ENCODE measurements at regions not wholly inside any gene's neighbourhood (a gene's known extent, or its start where the extent isn't known, plus 50 kb on each side); places are given as distances from the start of the nearest gene placed in this dataset.
"Not testable (repeated sequence)": the region's sequence is repeated elsewhere in the genome, so short reads cannot be mapped to it uniquely, and the experiment has no call there.

DNA sequence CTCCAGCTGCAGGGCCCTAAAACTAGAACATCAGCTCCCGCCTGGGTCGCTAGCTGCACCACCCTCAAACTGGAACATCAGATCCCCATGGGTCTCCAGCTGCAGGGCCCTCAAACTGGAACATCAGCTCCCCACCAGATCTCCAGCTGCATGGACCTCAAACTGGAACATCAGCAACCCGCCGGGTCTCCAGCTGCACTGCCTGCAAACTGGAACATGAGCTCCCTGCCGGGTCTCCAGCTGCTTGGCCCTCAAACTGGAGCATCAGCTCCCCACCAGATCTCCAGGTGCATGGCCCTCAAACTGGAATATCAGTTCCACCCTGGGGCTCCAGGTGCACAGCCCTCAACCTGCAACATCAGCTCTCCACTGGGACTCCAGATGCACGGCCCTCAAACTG is 82.7 kb downstream of the TFRC start:
- DNase-seq = not testable (repeated sequence)

DNA sequence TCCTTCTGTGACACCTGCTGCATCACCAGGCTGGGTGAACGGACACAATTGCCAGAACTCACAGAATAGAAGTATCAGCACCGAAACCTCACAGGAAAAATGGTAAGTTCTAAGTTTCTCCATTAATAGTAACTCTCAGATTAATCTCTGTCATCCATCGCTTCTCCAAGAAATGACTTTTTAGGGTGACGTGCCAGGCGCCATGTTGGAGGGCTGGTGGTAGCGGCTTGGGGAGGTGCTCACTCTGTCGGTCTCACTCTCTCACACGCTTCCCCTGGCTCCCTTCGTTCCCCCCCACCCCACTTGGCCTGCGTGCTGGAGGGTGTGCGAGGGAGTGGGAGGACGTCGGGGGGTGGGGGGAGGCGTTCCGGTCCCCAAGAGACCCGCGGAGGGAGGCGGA is 85.6 kb downstream of the TFRC start:
- DNase-seq = not testable (repeated sequence)

DNA sequence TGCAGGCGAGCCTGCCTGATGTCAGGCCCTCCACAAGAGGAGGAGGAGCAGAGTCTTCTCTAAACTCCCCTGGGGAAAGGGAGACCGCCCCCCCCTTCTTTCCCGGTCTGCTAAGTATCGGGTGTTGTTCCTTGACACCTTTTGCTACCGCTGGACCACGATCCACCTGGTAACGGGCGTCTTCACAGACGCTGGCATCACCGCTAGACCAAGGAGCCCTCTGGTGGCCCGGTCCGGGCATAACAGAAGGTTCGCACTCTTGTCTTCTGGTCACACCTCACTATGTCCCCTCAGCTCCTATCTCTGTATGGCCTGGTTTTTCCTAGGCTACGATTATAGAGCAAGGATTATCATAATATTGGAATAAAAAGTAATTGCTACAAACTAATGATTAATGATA is 86.0 kb upstream of the TNK2 start:
- DNase-seq = peak; percentile 37

DNA sequence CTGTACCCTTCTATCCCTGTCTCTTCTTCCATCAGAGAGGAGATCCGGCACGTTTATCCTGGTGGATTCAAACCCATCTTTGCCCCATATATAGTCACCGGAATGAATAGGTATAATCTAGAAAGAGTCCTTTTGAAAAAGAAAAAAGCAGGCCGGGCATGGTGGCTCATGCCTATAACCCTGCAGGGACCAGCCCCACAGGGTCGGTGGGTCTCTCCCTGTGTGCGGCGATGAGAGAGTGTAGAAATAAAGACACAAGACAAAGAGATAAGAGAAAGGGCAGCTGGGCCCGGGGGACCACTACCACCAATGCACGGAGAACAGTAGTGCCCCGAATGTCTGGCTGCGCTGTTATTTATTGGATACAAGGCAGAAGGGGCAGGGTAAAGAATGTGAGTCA is 85.3 kb upstream of the TNK2 start:
- DNase-seq = not testable (repeated sequence)

DNA sequence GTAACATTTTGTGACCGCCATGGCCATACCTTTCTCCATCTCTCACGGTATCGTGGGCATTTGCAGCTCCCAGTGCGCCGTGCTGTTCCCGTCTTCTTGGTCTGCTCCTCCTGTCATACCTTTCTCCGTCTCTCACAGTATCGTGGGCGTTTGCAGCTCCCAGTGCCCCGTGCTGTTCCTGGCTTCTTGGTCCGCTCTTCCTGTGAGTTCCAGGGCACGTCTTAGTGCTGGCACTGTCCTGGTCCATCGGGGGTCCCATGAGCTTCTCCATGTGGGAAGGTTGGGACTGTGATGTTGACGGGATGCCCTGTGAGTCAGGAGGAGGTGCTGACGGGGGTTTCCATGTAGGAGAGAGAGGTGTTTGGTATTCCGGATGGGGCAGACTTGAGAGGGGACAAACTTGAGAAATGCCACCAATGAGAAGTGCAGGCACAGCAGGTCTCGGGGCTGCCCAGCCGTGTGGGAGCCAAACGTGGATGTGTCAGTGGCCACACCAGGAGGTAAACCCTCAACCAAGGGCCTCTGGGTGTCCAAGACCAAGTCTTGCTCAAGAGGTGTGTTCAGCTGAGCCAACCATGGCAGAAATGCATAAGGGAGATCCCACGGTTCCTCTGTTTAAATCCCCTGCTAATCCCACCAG is 84.7 kb upstream of the TNK2 start:
- not testable (repeated sequence) for DNase-seq

DNA sequence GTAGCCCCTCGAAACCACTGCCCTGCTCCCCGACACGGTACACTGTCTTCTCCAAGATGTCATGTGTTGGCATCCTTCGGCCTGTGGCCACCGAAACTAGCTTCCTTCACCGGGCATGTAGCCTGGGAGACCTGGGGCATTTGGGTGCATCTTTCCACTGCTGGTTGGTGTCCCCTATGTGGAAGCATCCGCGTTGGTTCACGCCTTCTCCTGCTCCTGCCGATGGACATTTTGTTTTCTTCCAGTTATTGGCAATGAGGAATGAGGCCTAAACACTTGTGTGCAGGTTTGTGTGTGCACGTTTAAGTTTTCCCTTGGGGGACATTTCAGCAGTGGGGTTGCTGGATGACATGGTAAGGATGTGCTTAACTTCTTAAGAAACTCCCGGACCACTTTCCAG is 83.6 kb upstream of the TNK2 start:
- DNase-seq = not testable (repeated sequence)

DNA sequence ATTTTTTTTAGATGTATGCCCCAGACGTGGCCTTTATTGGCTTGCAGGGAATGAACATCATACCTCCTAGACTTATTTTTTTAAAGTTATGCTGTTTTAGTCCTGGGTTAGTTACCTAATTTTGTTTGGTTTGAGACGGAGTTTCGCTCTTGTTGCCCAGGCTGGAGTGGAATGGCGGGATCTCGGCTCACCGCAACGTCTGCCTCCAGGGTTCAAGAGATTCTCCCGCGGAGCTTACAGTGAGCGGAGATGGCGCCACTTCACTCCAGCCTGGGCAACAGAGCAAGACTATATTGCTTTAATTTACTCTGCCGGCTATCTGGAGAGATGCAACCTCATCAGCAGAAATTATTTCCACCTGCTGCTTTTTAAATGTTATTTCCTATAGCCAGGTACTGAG is 82.9 kb upstream of the TNK2 start:
- not testable (repeated sequence) for DNase-seq

DNA sequence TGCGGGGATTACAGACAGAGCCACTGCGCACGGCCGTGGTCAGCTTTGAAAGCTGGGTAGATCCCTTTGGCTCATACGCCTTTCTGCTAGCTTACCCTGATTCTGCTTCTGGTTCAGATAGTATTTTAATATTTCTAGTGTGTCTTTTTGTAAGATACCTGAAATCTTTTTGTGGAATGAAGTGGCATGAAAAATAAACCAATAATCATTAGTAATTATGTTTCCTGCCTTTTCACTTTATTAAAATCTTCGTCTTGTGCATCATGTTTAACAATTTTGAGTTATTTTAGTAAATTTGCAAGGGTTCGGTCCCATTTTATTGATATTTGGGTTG is 82.5 kb upstream of the TNK2 start:
- not testable (repeated sequence) for DNase-seq

DNA sequence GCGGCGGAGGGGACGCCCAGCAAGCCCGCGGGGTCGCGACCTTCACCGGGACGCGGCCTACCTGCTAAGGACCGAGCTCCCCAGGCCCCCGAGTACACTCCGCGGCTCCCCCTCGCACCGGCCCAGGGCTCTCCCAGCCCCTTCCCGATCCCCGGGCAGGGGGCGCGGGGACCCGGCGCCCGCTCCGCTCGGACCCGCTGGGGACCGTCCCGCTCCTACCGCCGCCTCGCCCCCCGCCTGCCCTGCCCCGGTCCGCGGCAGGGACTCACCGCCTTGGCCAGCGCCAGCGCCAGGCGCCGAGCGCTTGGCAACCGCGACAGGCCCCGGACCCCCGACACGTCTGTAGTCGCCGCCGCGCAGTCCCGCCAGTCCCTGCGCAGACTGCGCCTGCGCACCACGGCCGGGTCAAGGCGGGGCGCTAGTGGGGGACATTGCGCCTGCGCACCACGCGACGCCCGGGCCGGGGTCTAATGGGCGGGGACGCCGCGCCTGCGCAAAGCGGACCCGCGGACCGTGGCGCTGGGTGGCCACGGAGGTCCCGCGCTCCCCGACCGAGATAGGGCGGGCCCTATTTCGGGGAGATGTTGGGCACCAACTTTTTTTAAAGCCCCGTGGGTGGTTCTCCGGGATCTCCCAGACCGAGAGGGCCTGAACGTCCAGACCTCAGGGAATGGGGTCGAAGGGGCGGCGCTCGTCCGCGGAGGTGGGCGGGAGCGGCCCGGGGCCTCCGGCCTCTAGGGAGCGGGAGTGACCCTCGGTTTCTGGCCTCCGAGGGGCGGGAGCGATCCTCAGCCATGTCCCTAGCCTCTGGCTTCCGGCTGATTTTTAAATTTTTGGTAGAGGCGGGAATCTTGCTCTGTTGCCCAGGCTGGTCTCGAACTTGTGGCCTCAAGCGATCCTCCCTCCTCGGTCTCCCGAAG is 81.8 kb upstream of the TNK2 start:
- DNase-seq = peak; percentile 91

DNA sequence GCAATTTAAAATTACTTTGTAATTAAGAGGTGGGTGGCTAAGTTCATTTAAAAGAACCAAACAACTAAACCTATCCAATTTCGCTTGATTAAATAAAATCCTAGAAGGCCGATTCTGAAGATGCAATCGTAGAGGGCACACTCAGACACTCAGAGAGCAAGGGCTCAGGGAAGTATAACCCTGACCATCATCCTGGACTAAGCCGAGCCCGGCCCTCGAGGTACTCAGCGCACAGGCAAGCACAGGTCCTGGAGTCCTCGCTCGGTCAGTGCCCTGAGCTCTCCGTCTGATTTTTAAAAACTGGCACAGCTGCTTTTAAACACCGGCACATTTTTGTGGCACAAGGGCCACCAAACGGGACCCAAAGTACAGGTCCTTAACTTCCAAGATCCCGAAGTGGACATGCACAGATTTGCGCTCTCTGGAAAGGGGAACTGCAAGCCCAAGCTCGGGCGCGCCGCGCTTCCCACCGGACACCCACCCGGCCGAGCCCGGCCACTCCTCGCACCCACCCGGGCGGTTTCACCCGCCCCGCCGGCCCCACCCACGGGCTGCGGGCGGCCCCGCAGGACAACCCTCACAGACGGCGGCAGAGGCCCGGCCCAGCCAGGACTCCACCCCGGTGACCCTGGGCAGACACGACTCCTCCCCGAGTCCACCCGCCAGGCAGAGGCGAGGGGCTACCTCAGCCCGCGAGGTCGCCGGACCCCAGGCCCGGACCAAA is 81.0 kb upstream of the TNK2 start:
- DNase-seq = not testable (repeated sequence)

DNA sequence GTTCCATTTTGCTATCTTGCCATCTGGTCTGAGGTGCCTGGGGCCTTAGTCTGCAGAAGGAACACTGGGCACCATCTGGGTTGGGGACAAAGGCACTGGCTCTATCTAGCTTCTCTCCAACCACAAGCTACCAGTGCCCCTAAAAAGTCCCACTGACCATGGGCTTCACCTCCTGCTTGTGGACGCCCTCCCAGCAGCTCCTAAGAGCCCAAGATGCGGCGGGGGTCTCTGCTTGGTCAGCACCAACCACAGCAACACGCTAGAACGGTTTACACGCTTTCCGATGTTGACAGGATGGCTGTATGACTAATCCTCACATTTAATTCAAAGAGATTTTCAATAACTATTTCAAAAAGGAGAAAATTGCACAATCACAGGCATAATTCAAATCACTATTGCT is 80.4 kb upstream of the TNK2 start:
- DNase-seq = not testable (repeated sequence)

DNA sequence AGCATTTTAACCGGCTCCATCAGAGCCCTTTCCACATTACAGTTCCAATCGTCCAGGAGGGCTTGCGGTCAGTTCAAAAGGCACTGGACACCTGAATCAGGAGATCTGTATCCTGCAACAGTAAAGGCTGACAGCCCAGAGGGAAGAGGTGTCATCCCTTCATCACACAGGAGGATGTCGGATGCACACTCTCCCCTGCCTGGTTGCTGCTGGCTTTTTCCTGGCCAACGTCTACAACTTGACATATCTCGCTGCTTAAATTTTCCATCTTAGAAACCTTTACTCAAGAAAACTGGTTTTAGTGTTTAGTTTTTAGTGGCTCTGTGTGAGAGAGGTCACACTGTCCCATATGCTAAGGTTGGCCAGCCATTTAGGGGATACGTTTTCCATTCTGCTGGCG is 78.7 kb upstream of the TNK2 start:
- DNase-seq = not testable (repeated sequence)

DNA sequence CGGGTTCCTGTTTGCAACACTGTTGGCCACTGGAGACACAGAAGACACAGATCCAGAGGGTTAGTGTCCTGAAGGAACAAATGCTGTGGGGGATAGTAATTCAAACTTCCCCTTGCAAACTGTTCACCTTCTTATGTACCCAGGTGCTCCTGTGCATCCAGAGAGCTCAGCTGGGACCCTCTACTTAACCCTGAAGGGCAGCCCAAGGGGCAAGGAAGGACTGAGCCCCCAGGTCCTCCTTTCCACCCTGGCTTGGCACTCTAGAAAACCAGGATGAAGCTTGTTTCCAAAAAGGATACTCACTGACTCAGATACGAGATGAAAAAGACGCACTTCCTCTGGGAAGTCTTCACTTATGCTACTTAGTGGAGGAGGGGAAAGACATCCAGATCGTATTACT is 78.2 kb upstream of the TNK2 start:
- DNase-seq = not testable (repeated sequence)

DNA sequence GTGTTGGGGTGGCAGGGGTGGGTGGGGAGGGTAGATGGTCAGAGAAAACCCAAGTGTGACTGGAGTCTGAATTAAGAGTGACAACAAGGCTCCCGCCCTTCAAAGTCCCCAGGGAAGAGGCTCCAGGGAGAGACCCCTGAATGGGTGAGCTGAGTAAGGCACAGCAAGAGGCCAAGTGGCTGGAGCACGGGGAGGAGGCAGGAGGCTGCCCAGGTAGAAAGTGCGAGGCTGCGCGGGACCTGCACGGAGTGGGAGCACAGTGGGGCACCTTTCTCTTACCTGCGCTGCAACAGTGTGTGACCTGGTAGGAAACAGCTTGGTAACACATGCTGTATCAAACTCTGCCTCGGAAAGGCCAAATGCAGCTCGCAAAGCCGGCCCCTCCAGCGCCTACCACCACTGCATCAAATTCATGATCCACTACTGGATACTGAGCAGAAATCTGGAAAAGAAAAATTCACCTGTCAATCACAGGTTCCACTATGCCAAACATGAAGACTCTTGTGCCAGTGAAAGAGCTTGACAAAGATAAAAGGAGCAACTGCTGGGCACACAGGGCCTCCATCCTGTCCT is 77.1 kb upstream of the TNK2 start:
- not testable (repeated sequence) for DNase-seq

DNA sequence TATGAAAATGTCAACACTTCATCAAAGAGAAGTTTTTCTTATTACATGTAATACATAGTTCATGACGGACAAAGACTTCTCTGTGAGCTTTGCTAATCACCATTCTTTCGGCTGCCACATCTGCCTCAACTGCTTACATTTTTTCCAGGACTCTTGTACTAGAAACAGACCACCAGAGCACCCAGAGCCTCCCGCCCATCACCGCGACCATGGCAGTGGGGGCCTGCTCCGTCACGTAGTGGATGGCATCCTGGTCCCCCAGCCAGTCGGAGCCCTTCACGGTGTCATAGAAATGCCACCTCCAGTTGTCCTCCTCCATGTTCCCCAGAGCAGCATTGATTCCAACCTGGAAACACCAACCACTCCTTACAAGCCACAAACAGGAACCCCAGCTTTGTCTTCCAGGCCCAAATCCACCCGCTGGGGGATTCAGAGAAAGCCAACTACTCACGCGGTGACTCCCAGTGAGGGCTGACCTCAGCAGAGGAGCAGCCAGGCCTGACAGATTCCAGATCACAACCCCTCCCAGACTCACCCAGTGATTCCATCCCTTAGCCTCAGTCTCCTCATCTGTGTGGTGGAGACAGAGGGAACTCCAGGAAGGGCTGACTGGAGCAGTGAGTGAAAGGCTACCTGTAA is 76.2 kb upstream of the TNK2 start:
- DNase-seq = not testable (repeated sequence)

DNA sequence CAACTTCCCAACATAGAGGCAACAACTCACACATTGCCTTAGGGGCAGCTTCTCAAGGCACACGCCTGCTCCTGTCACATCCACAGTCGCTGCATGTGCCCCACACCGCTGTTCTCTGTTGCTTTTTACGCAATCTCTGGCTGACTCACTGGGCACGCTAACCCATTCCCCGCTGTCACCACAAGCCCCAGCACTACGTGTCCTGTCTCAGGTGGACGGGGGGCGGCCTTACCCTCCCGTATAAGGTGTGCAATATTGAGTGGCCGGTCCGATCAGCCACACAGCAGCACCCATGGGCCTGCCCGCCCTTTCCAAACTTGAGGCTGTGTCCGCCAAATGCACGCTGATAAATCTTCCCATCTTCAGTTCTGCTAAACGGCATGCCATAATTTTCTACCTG is 75.5 kb upstream of the TNK2 start:
- DNase-seq = not testable (repeated sequence)

DNA sequence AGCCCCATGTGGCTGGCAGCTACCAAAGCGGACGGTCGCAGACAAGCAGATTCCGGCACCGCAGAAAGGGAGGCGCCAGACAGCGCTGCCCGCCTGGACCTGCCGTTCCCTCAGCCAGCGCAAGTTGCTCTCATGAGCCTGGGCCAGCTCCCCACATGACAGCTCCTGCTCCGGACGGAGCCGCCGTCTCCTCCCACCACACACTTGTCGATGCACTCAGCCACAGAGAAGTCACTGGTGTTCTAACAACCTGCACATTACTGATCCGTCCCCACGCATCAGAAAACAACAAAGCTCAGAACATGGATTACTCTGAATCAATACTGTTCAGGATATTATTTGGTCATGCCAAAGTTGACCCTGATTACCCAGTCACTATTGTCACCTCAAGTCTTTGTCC is 74.4 kb upstream of the TNK2 start:
- not testable (repeated sequence) for DNase-seq

DNA sequence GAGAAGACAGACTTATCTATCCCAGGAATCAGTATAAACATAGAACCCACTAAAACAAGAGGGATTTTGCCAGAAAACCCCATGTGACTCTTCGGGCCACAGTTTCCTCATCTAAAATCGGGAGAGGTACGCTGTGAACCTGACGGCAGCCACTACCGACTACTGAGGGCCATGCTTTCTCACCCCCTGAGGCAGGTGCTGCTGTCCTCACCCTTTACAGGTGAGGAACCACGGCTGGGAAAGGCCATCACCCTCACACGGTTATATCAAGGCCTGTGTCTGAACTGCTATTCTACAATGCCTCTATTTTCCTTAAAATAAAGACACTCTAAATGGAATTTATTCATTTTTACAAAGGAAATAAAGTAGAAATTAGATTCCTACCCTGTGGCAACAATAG is 73.4 kb upstream of the TNK2 start:
- DNase-seq = not testable (repeated sequence)

DNA sequence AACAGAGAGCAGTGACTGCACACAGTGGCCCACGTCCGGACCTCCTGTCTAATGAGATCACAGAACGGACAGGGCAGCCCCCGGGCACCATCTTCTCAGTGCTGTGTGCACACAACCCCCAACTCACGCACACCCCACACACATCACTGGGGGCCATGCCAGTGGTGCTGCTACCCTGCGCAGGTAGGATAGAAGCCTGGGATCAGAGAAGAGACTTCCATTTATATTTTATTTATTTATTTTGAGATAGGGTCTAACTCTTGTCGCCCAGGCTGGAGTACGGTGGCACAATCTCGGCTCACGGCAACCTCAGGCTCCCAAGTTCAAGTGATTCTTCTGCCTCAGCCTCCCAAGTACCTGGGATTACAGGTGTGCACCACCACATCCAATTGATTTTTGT is 71.5 kb upstream of the TNK2 start:
- not testable (repeated sequence) for DNase-seq

DNA sequence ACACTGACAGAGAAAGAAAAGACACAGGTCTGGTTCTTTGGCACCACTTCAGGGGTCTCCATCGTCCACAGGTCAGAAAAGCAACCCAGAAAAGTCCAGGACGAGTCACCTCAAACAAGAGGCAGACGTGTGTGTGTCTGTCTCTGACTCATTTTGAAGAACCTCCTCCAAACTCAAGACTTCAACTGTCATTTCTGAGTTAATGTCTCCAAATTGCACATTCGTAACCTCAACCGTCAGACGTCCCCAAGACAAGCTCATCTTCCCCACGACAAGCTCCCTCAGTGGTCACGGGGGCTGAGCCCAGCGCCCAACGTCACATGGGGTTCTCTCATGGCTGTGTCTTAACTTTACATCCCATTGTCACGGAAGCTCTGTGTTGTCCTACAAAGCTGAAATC is 70.2 kb upstream of the TNK2 start:
- DNase-seq = not testable (repeated sequence)

DNA sequence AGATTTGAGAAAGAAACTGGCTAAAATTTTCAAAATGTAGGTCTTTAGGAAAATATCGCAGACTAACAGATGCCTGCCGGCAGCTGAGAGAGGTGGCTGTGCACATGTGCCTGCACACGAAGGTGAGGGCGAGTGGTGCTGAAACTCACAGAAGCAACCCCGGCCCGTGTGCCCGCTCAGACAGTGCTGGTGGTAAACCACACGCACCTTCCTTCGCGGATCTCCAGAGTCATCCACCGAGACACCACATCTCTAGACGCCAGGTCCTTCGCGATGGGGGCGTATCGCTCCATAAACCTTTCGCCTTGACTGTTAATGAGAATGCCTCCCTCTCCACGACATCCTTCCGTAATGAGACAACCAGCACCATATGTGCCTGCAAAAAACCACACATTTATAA is 68.5 kb upstream of the TNK2 start:
- not testable (repeated sequence) for DNase-seq

DNA sequence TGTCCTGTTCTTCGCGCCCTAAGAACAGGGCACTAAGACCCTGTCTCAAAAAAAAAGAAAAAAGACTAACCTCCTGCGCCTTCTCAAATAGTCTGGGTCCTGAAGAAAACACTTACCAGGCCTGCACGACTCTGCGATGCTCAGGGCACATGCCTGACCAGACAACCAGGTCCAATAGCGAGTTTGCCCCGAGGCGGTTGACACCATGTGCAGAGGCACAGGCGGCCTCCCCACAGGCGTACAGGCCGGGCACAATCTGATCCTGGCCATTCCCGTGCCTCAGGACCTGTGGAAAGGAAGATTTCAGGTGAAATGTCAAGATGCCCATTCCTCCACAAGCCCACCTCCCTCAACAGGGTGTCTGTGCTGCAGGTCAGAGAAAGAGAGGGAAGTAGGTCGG is 65.9 kb upstream of the TNK2 start:
- DNase-seq = not testable (repeated sequence)

DNA sequence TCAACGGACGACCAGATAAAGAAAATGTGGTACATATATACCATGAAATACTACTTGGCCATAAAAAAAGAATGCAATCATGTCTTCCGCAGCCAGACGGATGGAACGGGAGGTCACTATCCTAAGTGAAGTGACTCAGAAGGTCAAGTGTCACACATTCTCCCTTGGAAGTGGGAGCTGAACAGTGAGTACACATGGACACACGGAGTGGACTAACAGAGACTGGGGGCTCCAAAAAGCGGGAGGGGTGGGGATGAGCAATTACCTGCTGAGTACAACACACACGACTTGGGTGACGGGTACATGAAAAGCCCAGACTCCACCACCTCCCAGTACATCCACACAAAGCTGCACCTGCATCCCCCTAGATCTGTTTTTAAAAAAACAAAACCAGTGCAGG is 62.5 kb upstream of the TNK2 start:
- not testable (repeated sequence) for DNase-seq

All from activated T-cell treated with anti-CD3 and anti-CD28 coated beads for 4 hours (primary cell).